Nephron (organoid): ENCODE measurements at regions not wholly inside any gene's neighbourhood (a gene's known extent, or its start where the extent isn't known, plus 50 kb on each side); places are given as distances from the start of the nearest gene placed in this dataset.

Source experiments
- H3K27ac Mint-ChIP-seq, 3 experiments: 2 replicates each; pipeline ENCODE4 v1.8.0; 2020; ENCODE audit warnings: mixed read lengths in 3 of 3, mild to moderate bottlenecking in 2 of 3, moderate library complexity in 1 of 3
- H3K27me3 Mint-ChIP-seq: 2 replicates; pipeline ENCODE4 v1.8.0; 2021; ENCODE audit warnings: low read depth, mild to moderate bottlenecking, moderate library complexity, mixed read lengths
- H3K36me3 Mint-ChIP-seq: 2 replicates; pipeline ENCODE4 v1.8.0; 2020; ENCODE audit warnings: low read depth, mixed read lengths
- H3K4me1 Mint-ChIP-seq: 2 replicates; pipeline ENCODE4 v1.8.0; 2020; ENCODE audit warnings: mixed read lengths
- H3K4me3 Mint-ChIP-seq, 3 experiments: 2 replicates each; pipeline ENCODE4 v1.8.0; 2020; ENCODE audit warnings: mild to moderate bottlenecking in 3 of 3, mixed read lengths in 3 of 3, moderate library complexity in 2 of 3
- H3K9me3 Mint-ChIP-seq: 2 replicates; pipeline ENCODE4 v1.8.0; 2020; ENCODE audit warnings: mixed read lengths
- CTCF ChIP-seq, 3 experiments: fragments of 200-600 bp; sonication (generic); IDR thresholded peaks; one replicate each; pipeline ENCODE4 v1.5.0; 2021; ENCODE audit warnings: antibody characterized with exemption in 3 of 3; ENCODE audit not compliant: unreplicated experiment in 3 of 3

- Mint-ChIP-seq H3K9me3 (peaks cover 9% of the 10 kb centered on the region), H3K4me3 (no peak overlapping the region), H3K27me3 (no peaks in the 10 kb centered on the region), H3K36me3 (peaks cover 3% of the 10 kb centered on the region), H3K4me1 (no peaks in the 10 kb centered on the region), H3K27ac (no peak overlapping the region)
- TF ChIP-seq CTCF (IDR thresholded peaks at IDR 0.05; ENCODE audit: unreplicated experiment in 3 of 3) = no peak
These were observed 1157.6 kb upstream of the CELF2 start for GRCh38 chr10:9860045-9860444.

- no peaks in the 10 kb centered on the region for H3K27me3 Mint-ChIP-seq
- no peak overlapping the region for H3K4me3 Mint-ChIP-seq
- no peaks in the 10 kb centered on the region for H3K4me1 Mint-ChIP-seq
- no peaks in the 10 kb centered on the region for H3K36me3 Mint-ChIP-seq
- no peak overlapping the region for H3K27ac Mint-ChIP-seq
- no peak for TF ChIP-seq CTCF (IDR thresholded peaks at IDR 0.05; ENCODE audit: unreplicated experiment in 3 of 3)
- H3K9me3 Mint-ChIP-seq = peaks cover 9% of the 10 kb centered on the region
These were observed 1154.0 kb upstream of the CELF2 start for GRCh38 chr10:9863559-9864121.

GRCh38 chr10:9868499-9868898 is 1149.2 kb upstream of the CELF2 start:
- H3K4me1 Mint-ChIP-seq = peaks cover 10% of the 10 kb centered on the region
- no peaks in the 10 kb centered on the region for H3K36me3 Mint-ChIP-seq
- peak overlapping the region in 1 of 3 experiments; percentile 68 for H3K27ac Mint-ChIP-seq
- H3K9me3 Mint-ChIP-seq = peaks cover 5% of the 10 kb centered on the region
- no peak for TF ChIP-seq CTCF (IDR thresholded peaks at IDR 0.05; ENCODE audit: unreplicated experiment in 3 of 3)
- no peak overlapping the region for H3K4me3 Mint-ChIP-seq
- H3K27me3 Mint-ChIP-seq = no peaks in the 10 kb centered on the region

- H3K27me3 Mint-ChIP-seq = no peaks in the 10 kb centered on the region
- peaks cover 10% of the 10 kb centered on the region for H3K4me1 Mint-ChIP-seq
- peak overlapping the region; percentile 68 to 83 (median 72) for H3K27ac Mint-ChIP-seq
- peaks cover 5% of the 10 kb centered on the region for H3K9me3 Mint-ChIP-seq
- no peak overlapping the region for H3K4me3 Mint-ChIP-seq
- TF ChIP-seq CTCF (IDR thresholded peaks at IDR 0.05; ENCODE audit: unreplicated experiment in 3 of 3) = no peak
- no peaks in the 10 kb centered on the region for H3K36me3 Mint-ChIP-seq
These were observed 1148.5 kb upstream of the CELF2 start for GRCh38 chr10:9869205-9869604.

- peaks cover 5% of the 10 kb centered on the region for H3K9me3 Mint-ChIP-seq
- no peak for TF ChIP-seq CTCF (IDR thresholded peaks at IDR 0.05; ENCODE audit: unreplicated experiment in 3 of 3)
- peaks cover 10% of the 10 kb centered on the region for H3K4me1 Mint-ChIP-seq
- H3K27me3 Mint-ChIP-seq = no peaks in the 10 kb centered on the region
- H3K27ac Mint-ChIP-seq = peak overlapping the region; percentile 68 to 83 (median 72)
- H3K36me3 Mint-ChIP-seq = no peaks in the 10 kb centered on the region
- no peak overlapping the region for H3K4me3 Mint-ChIP-seq
These were observed 1148.0 kb upstream of the CELF2 start for GRCh38 chr10:9869606-9870176.

- no peaks in the 10 kb centered on the region for H3K27me3 Mint-ChIP-seq
- no peak for TF ChIP-seq CTCF (IDR thresholded peaks at IDR 0.05; ENCODE audit: unreplicated experiment in 3 of 3)
These were observed 1142.3 kb upstream of the CELF2 start for GRCh38 chr10:9875353-9875752.

More at GRCh38 chr10:9875353-9875752, 1142.3 kb upstream of the CELF2 start:
- no peak overlapping the region for H3K4me3 Mint-ChIP-seq
- H3K4me1 Mint-ChIP-seq = no peaks in the 10 kb centered on the region
- no peaks in the 10 kb centered on the region for H3K36me3 Mint-ChIP-seq
- H3K9me3 Mint-ChIP-seq = no peaks in the 10 kb centered on the region
- no peak overlapping the region for H3K27ac Mint-ChIP-seq
